ENCODE measurements at regions not wholly inside any gene's neighbourhood (a gene's known extent, or its start where the extent isn't known, plus 50 kb on each side); places are given as distances from the start of the nearest gene placed in this dataset.

GRCh38 chr2:103734911-103735310 lies 973.1 kb downstream of the TMEM182 start:
- Histone ChIP-seq H3K4me1 (ENCODE audit: control insufficient read depth in 3 of 3, insufficient read depth in 3 of 3, low read length in 3 of 3) (no peaks in the 10 kb centered on the region), H3K4me3 (ENCODE audit: low read length in 3 of 3) (no peak overlapping the region)

GRCh38 chr2:103738108-103738507 lies 976.3 kb downstream of the TMEM182 start:
- no peak overlapping the region for H3K4me3 ChIP-seq (ENCODE audit: low read length in 3 of 3)
- no peaks in the 10 kb centered on the region for H3K4me1 ChIP-seq (ENCODE audit: control insufficient read depth in 3 of 3, insufficient read depth in 3 of 3, low read length in 3 of 3)
- no peaks in the 10 kb centered on the region for H3K27me3 ChIP-seq (ENCODE audit: control insufficient read depth in 3 of 3, insufficient read depth in 3 of 3, low read length in 3 of 3)
- H3K9ac ChIP-seq (ENCODE audit: low read depth in 1 of 3, low read length in 3 of 3): no peak overlapping the region
- H3K27ac ChIP-seq (ENCODE audit: low read depth, low read length): no peak overlapping the region
- no peaks in the 10 kb centered on the region for H3K36me3 ChIP-seq (ENCODE audit: control insufficient read depth in 3 of 3, insufficient read depth in 3 of 3, low read length in 3 of 3)
- H3K9me3 ChIP-seq (ENCODE audit: control insufficient read depth in 3 of 3, low read length in 3 of 3): peaks cover 0 to 16% (median 6%) of the 10 kb centered on the region in 3 donors

More at GRCh38 chr2:103734911-103735310, 973.1 kb downstream of the TMEM182 start:
- Histone ChIP-seq H3K36me3 (ENCODE audit: control insufficient read depth in 3 of 3, insufficient read depth in 3 of 3, low read length in 3 of 3) (no peaks in the 10 kb centered on the region), H3K27ac (ENCODE audit: low read depth, low read length) (no peak overlapping the region), H3K9me3 (ENCODE audit: control insufficient read depth in 3 of 3, low read length in 3 of 3) (peaks cover 0 to 17% (median 6%) of the 10 kb centered on the region in 3 donors), H3K9ac (ENCODE audit: low read depth in 1 of 3, low read length in 3 of 3) (no peak overlapping the region), H3K27me3 (ENCODE audit: control insufficient read depth in 3 of 3, insufficient read depth in 3 of 3, low read length in 3 of 3) (no peaks in the 10 kb centered on the region)

- Histone ChIP-seq H3K27ac (ENCODE audit: low read depth, low read length) (no peak overlapping the region), H3K36me3 (ENCODE audit: control insufficient read depth in 3 of 3, insufficient read depth in 3 of 3, low read length in 3 of 3) (no peaks in the 10 kb centered on the region), H3K9ac (ENCODE audit: low read depth in 1 of 3, low read length in 3 of 3) (no peak overlapping the region), H3K4me1 (ENCODE audit: control insufficient read depth in 3 of 3, insufficient read depth in 3 of 3, low read length in 3 of 3) (no peaks in the 10 kb centered on the region), H3K9me3 (ENCODE audit: control insufficient read depth in 3 of 3, low read length in 3 of 3) (peaks cover 0 to 12% (median 5%) of the 10 kb centered on the region in 3 donors), H3K27me3 (ENCODE audit: control insufficient read depth in 3 of 3, insufficient read depth in 3 of 3, low read length in 3 of 3) (no peaks in the 10 kb centered on the region), H3K4me3 (ENCODE audit: low read length in 3 of 3) (no peak overlapping the region)
These were observed 976.8 kb downstream of the TMEM182 start for GRCh38 chr2:103738606-103739005.

- Histone ChIP-seq H3K9ac (ENCODE audit: low read depth in 1 of 3, low read length in 3 of 3) (no peak overlapping the region), H3K4me3 (ENCODE audit: low read length in 3 of 3) (no peak overlapping the region), H3K27me3 (ENCODE audit: control insufficient read depth in 3 of 3, insufficient read depth in 3 of 3, low read length in 3 of 3) (no peaks in the 10 kb centered on the region)
These were observed 977.4 kb downstream of the TMEM182 start for GRCh38 chr2:103739186-103739585.

GRCh38 chr2:103739921-103740320 lies 978.1 kb downstream of the TMEM182 start:
- Histone ChIP-seq H3K27ac (ENCODE audit: low read depth, low read length) (no peak overlapping the region), H3K27me3 (ENCODE audit: control insufficient read depth in 3 of 3, insufficient read depth in 3 of 3, low read length in 3 of 3) (no peaks in the 10 kb centered on the region), H3K9me3 (ENCODE audit: control insufficient read depth in 3 of 3, low read length in 3 of 3) (peaks cover 0 to 4% (median 3%) of the 10 kb centered on the region in 3 donors), H3K9ac (ENCODE audit: low read depth in 1 of 3, low read length in 3 of 3) (no peak overlapping the region), H3K4me3 (ENCODE audit: low read length in 3 of 3) (no peak overlapping the region), H3K4me1 (ENCODE audit: control insufficient read depth in 3 of 3, insufficient read depth in 3 of 3, low read length in 3 of 3) (no peaks in the 10 kb centered on the region), H3K36me3 (ENCODE audit: control insufficient read depth in 3 of 3, insufficient read depth in 3 of 3, low read length in 3 of 3) (no peaks in the 10 kb centered on the region)

More at GRCh38 chr2:103739186-103739585, 977.4 kb downstream of the TMEM182 start:
- Histone ChIP-seq H3K9me3 (ENCODE audit: control insufficient read depth in 3 of 3, low read length in 3 of 3) (peaks cover 0 to 7% (median 5%) of the 10 kb centered on the region in 3 donors), H3K36me3 (ENCODE audit: control insufficient read depth in 3 of 3, insufficient read depth in 3 of 3, low read length in 3 of 3) (no peaks in the 10 kb centered on the region), H3K27ac (ENCODE audit: low read depth, low read length) (no peak overlapping the region), H3K4me1 (ENCODE audit: control insufficient read depth in 3 of 3, insufficient read depth in 3 of 3, low read length in 3 of 3) (no peaks in the 10 kb centered on the region)

- H3K9ac ChIP-seq (ENCODE audit: low read depth in 1 of 3, low read length in 3 of 3): no peak overlapping the region
- H3K9me3 ChIP-seq (ENCODE audit: control insufficient read depth in 3 of 3, low read length in 3 of 3): no peaks in the 10 kb centered on the region
- no peak overlapping the region for H3K27ac ChIP-seq (ENCODE audit: low read depth, low read length)
- H3K4me1 ChIP-seq (ENCODE audit: control insufficient read depth in 3 of 3, insufficient read depth in 3 of 3, low read length in 3 of 3): no peaks in the 10 kb centered on the region
- no peaks in the 10 kb centered on the region for H3K27me3 ChIP-seq (ENCODE audit: control insufficient read depth in 3 of 3, insufficient read depth in 3 of 3, low read length in 3 of 3)
- H3K4me3 ChIP-seq (ENCODE audit: low read length in 3 of 3): no peak overlapping the region
- no peaks in the 10 kb centered on the region for H3K36me3 ChIP-seq (ENCODE audit: control insufficient read depth in 3 of 3, insufficient read depth in 3 of 3, low read length in 3 of 3)
These were observed 978.8 kb downstream of the TMEM182 start for GRCh38 chr2:103740631-103741030.

- H3K27ac ChIP-seq (ENCODE audit: low read depth, low read length): no peak overlapping the region
- no peak overlapping the region for H3K9ac ChIP-seq (ENCODE audit: low read depth in 1 of 3, low read length in 3 of 3)
- H3K36me3 ChIP-seq (ENCODE audit: control insufficient read depth in 3 of 3, insufficient read depth in 3 of 3, low read length in 3 of 3): no peaks in the 10 kb centered on the region
- H3K4me3 ChIP-seq (ENCODE audit: low read length in 3 of 3): no peak overlapping the region
- H3K27me3 ChIP-seq (ENCODE audit: control insufficient read depth in 3 of 3, insufficient read depth in 3 of 3, low read length in 3 of 3): no peaks in the 10 kb centered on the region
- no peaks in the 10 kb centered on the region for H3K4me1 ChIP-seq (ENCODE audit: control insufficient read depth in 3 of 3, insufficient read depth in 3 of 3, low read length in 3 of 3)
- H3K9me3 ChIP-seq (ENCODE audit: control insufficient read depth in 3 of 3, low read length in 3 of 3): no peaks in the 10 kb centered on the region
These were observed 981.4 kb downstream of the TMEM182 start for GRCh38 chr2:103743195-103743594.

- no peaks in the 10 kb centered on the region for H3K27me3 ChIP-seq (ENCODE audit: control insufficient read depth in 3 of 3, insufficient read depth in 3 of 3, low read length in 3 of 3)
- no peak overlapping the region for H3K4me3 ChIP-seq (ENCODE audit: low read length in 3 of 3)
- H3K36me3 ChIP-seq (ENCODE audit: control insufficient read depth in 3 of 3, insufficient read depth in 3 of 3, low read length in 3 of 3): no peaks in the 10 kb centered on the region
- H3K9me3 ChIP-seq (ENCODE audit: control insufficient read depth in 3 of 3, low read length in 3 of 3): no peaks in the 10 kb centered on the region
- H3K9ac ChIP-seq (ENCODE audit: low read depth in 1 of 3, low read length in 3 of 3): no peak overlapping the region
- no peaks in the 10 kb centered on the region for H3K4me1 ChIP-seq (ENCODE audit: control insufficient read depth in 3 of 3, insufficient read depth in 3 of 3, low read length in 3 of 3)
- H3K27ac ChIP-seq (ENCODE audit: low read depth, low read length): no peak overlapping the region
These were observed 992.7 kb downstream of the TMEM182 start for GRCh38 chr2:103754530-103754929.

GRCh38 chr2:103773884-103774283 lies 1012.1 kb downstream of the TMEM182 start:
- no peaks in the 10 kb centered on the region for H3K9me3 ChIP-seq (ENCODE audit: control insufficient read depth in 3 of 3, low read length in 3 of 3)
- no peaks in the 10 kb centered on the region for H3K27me3 ChIP-seq (ENCODE audit: control insufficient read depth in 3 of 3, insufficient read depth in 3 of 3, low read length in 3 of 3)
- no peaks in the 10 kb centered on the region for H3K4me1 ChIP-seq (ENCODE audit: control insufficient read depth in 3 of 3, insufficient read depth in 3 of 3, low read length in 3 of 3)
- H3K9ac ChIP-seq (ENCODE audit: low read depth in 1 of 3, low read length in 3 of 3): no peak overlapping the region
- no peak overlapping the region for H3K4me3 ChIP-seq (ENCODE audit: low read length in 3 of 3)
- H3K27ac ChIP-seq (ENCODE audit: low read depth, low read length): no peak overlapping the region
- no peaks in the 10 kb centered on the region for H3K36me3 ChIP-seq (ENCODE audit: control insufficient read depth in 3 of 3, insufficient read depth in 3 of 3, low read length in 3 of 3)

- Histone ChIP-seq H3K4me1 (ENCODE audit: control insufficient read depth in 3 of 3, insufficient read depth in 3 of 3, low read length in 3 of 3) (no peaks in the 10 kb centered on the region), H3K9me3 (ENCODE audit: control insufficient read depth in 3 of 3, low read length in 3 of 3) (no peaks in the 10 kb centered on the region), H3K27ac (ENCODE audit: low read depth, low read length) (no peak overlapping the region), H3K9ac (ENCODE audit: low read depth in 1 of 3, low read length in 3 of 3) (no peak overlapping the region), H3K27me3 (ENCODE audit: control insufficient read depth in 3 of 3, insufficient read depth in 3 of 3, low read length in 3 of 3) (no peaks in the 10 kb centered on the region), H3K4me3 (ENCODE audit: low read length in 3 of 3) (no peak overlapping the region), H3K36me3 (ENCODE audit: control insufficient read depth in 3 of 3, insufficient read depth in 3 of 3, low read length in 3 of 3) (no peaks in the 10 kb centered on the region)
These were observed 1018.4 kb downstream of the TMEM182 start for GRCh38 chr2:103780088-103780702.

Data from skeletal muscle tissue (tissue), 3 donors.